Esophagus squamous epithelium (tissue), 4 donors: ENCODE measurements at regions not wholly inside any gene's neighbourhood (a gene's known extent, or its start where the extent isn't known, plus 50 kb on each side); places are given as distances from the start of the nearest gene placed in this dataset.

Source experiments
- POLR2A ChIP-seq, 4 donors: fragments of 450-650 bp; IDR thresholded peaks; one replicate each; pipeline ENCODE4 v1.6.1; 2017; ENCODE audit warnings: antibody characterized with exemption in 4 of 4, mild to moderate bottlenecking in 4 of 4, moderate library complexity in 3 of 4
- TF ChIP-seq, protein P1 (sequence below), 6 experiments: fragments of 450-650 bp in 4 of 6; fragments of 200-600 bp in 2 of 6; sonication (generic) in 2 of 6; IDR thresholded peaks; one replicate each; pipeline ENCODE4 v1.5.1; 2016 to 2019; ENCODE audit warnings: antibody characterized with exemption in 6 of 6, mild to moderate bottlenecking in 4 of 6, moderate library complexity in 4 of 6

DNA sequence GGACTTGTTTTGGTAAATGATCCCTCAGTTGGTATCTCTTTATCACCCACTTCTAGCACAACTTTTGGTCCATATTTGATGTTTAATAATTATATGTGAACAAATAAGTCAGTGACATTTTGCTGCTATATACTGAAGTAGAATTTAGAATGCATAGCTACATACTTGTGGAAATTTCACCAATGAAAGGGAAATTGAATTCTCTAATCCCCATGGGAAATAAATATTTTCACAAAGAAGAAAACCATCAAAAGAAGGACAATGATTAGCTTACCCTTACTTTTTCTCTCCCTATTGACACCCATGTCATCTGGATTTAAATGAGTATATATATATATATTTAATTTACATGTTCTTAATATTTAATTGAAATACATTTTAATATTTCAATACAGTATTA is 94.3 kb upstream of the DAB2 start:
- TF ChIP-seq, protein P1, sequence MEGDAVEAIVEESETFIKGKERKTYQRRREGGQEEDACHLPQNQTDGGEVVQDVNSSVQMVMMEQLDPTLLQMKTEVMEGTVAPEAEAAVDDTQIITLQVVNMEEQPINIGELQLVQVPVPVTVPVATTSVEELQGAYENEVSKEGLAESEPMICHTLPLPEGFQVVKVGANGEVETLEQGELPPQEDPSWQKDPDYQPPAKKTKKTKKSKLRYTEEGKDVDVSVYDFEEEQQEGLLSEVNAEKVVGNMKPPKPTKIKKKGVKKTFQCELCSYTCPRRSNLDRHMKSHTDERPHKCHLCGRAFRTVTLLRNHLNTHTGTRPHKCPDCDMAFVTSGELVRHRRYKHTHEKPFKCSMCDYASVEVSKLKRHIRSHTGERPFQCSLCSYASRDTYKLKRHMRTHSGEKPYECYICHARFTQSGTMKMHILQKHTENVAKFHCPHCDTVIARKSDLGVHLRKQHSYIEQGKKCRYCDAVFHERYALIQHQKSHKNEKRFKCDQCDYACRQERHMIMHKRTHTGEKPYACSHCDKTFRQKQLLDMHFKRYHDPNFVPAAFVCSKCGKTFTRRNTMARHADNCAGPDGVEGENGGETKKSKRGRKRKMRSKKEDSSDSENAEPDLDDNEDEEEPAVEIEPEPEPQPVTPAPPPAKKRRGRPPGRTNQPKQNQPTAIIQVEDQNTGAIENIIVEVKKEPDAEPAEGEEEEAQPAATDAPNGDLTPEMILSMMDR (IDR thresholded peaks at IDR 0.05), result no peak
- TF ChIP-seq POLR2A (IDR thresholded peaks at IDR 0.05), result no peak
